H9 (cell line): ENCODE measurements at regions not wholly inside any gene's neighbourhood (a gene's known extent, or its start where the extent isn't known, plus 50 kb on each side); places are given as distances from the start of the nearest gene placed in this dataset.

Source experiments
- DNase-seq: peaks from one replicate; pipeline ENCODE4 v3.0.0-alpha.2; 2017
- H2AFZ ChIP-seq: one replicate; pipeline ENCODE4 v1.6.1; 2013; ENCODE audit warnings: mild to moderate bottlenecking, low read length, control low read depth, moderate library complexity
- H2AK5ac ChIP-seq: 2 replicates; pipeline ENCODE4 v1.6.1; 2013; ENCODE audit warnings: low read length, control low read depth, mixed read lengths; ENCODE audit not compliant: insufficient read length
- H2BK120ac ChIP-seq: one replicate; pipeline ENCODE4 v1.6.1; 2013; ENCODE audit warnings: low read depth, mild to moderate bottlenecking, low read length, control low read depth, inconsistent platforms; ENCODE audit not compliant: poor library complexity, severe bottlenecking
- H2BK12ac ChIP-seq: 2 replicates; pipeline ENCODE4 v1.6.1; 2013; ENCODE audit warnings: low read length, control low read depth, mixed read lengths, low read depth; ENCODE audit not compliant: insufficient read length
- H2BK15ac ChIP-seq: 2 replicates; pipeline ENCODE4 v1.6.1; 2013; ENCODE audit warnings: low read depth, low read length, control low read depth
- H2BK20ac ChIP-seq: one replicate; pipeline ENCODE4 v1.6.1; 2013; ENCODE audit warnings: low read depth, mild to moderate bottlenecking, low read length, control low read depth, inconsistent platforms; ENCODE audit not compliant: poor library complexity, severe bottlenecking
- H2BK5ac ChIP-seq: 2 replicates; pipeline ENCODE4 v1.6.1; 2013; ENCODE audit warnings: low read length, control low read depth, mixed read lengths; ENCODE audit not compliant: insufficient read length
- H3K14ac ChIP-seq: 2 replicates; pipeline ENCODE4 v1.6.1; 2013; ENCODE audit warnings: low read length, control low read depth; ENCODE audit not compliant: insufficient read depth
- H3K18ac ChIP-seq: 2 replicates; pipeline ENCODE4 v1.6.1; 2013; ENCODE audit warnings: low read depth, mild to moderate bottlenecking, mixed read lengths, low read length, control low read depth; ENCODE audit not compliant: insufficient read length
- H3K23ac ChIP-seq: 2 replicates; pipeline ENCODE4 v1.6.1; 2013; ENCODE audit warnings: low read length, control low read depth, mixed read lengths, low read depth; ENCODE audit not compliant: insufficient read length
- H3K23me2 ChIP-seq: 2 replicates; pipeline ENCODE4 v1.6.1; 2013; ENCODE audit warnings: low read depth, mild to moderate bottlenecking, mixed read lengths, low read length, control low read depth; ENCODE audit not compliant: insufficient read length, poor library complexity, severe bottlenecking
- H3K27ac ChIP-seq: 2 replicates; pipeline ENCODE4 v1.5.1; 2013; ENCODE audit warnings: low read length, control low read depth, mixed read lengths, low read depth; ENCODE audit not compliant: insufficient read length
- H3K27me3 ChIP-seq: 2 replicates; pipeline ENCODE4 v1.6.1; 2013; ENCODE audit warnings: low read length, control low read depth, inconsistent platforms; ENCODE audit not compliant: insufficient read depth
- H3K4ac ChIP-seq: 2 replicates; pipeline ENCODE4 v1.6.1; 2013; ENCODE audit warnings: low read depth, mild to moderate bottlenecking, control low read depth, inconsistent platforms, low read length, moderate library complexity
- H3K4me1 ChIP-seq: 2 replicates; pipeline ENCODE4 v1.6.1; 2013; ENCODE audit warnings: low read length, control low read depth, inconsistent platforms; ENCODE audit not compliant: insufficient read depth
- H3K4me2 ChIP-seq: 2 replicates; pipeline ENCODE4 v1.6.1; 2013; ENCODE audit warnings: low read length, control low read depth, mixed read lengths; ENCODE audit not compliant: insufficient read length, insufficient read depth
- H3K56ac ChIP-seq: 2 replicates; pipeline ENCODE4 v1.6.1; 2013; ENCODE audit warnings: low read depth, mild to moderate bottlenecking, mixed read lengths, low read length, control low read depth; ENCODE audit not compliant: insufficient read length
- H3K79me1 ChIP-seq: 2 replicates; pipeline ENCODE4 v1.6.1; 2013; ENCODE audit warnings: low read depth, mild to moderate bottlenecking, moderate library complexity, low read length, control low read depth, inconsistent platforms; ENCODE audit not compliant: insufficient read depth, poor library complexity, severe bottlenecking
- H3K79me2 ChIP-seq: 2 replicates; pipeline ENCODE4 v1.6.1; 2013; ENCODE audit warnings: low read length, control low read depth, inconsistent platforms; ENCODE audit not compliant: insufficient read depth
- H3K9ac ChIP-seq: 2 replicates; pipeline ENCODE4 v1.6.1; 2013; ENCODE audit warnings: low read length, control low read depth, mixed read lengths; ENCODE audit not compliant: insufficient read length; ENCODE audit errors: extremely low read depth
- H3K9me3 ChIP-seq: one replicate; pipeline ENCODE4 v1.6.1; 2013; ENCODE audit warnings: low read depth, low read length, inconsistent platforms; ENCODE audit not compliant: control insufficient read depth
- H3T11ph ChIP-seq: one replicate; pipeline ENCODE4 v1.6.1; 2013; ENCODE audit warnings: mild to moderate bottlenecking, low read length, control low read depth, inconsistent platforms
- H4K20me1 ChIP-seq: one replicate; pipeline ENCODE4 v1.6.1; 2013; ENCODE audit not compliant: control insufficient read depth, insufficient read length, insufficient read depth
- H4K5ac ChIP-seq: 2 replicates; pipeline ENCODE4 v1.6.1; 2013; ENCODE audit warnings: low read depth, mild to moderate bottlenecking, mixed read lengths, low read length, control low read depth; ENCODE audit not compliant: insufficient read length
- H4K8ac ChIP-seq: replicated peaks from 2 replicates; pipeline ENCODE4 v1.6.1; 2013; ENCODE audit warnings: low read length, control low read depth, mixed read lengths, low read depth; ENCODE audit not compliant: insufficient read length
- H4K91ac ChIP-seq: 2 replicates; pipeline ENCODE4 v1.6.1; 2013; ENCODE audit warnings: low read depth, mild to moderate bottlenecking, moderate library complexity, mixed read lengths, low read length, control low read depth; ENCODE audit not compliant: insufficient read length
- H3K27ac Mint-ChIP-seq, 3 experiments: 2 replicates in 2 of 3; 3 replicates in 1 of 3; pipeline ENCODE4 v1.8.0; 2020 to 2021; ENCODE audit warnings: mixed read lengths in 3 of 3, mild to moderate bottlenecking in 1 of 3, moderate library complexity in 1 of 3
- H3K27me3 Mint-ChIP-seq: 2 replicates; pipeline ENCODE4 v1.8.0; 2021; ENCODE audit warnings: low read depth, mild to moderate bottlenecking, moderate library complexity, mixed read lengths
- H3K36me3 Mint-ChIP-seq, 3 experiments: 2 replicates in 2 of 3; 3 replicates in 1 of 3; pipeline ENCODE4 v1.8.0; 2020 to 2021; ENCODE audit warnings: low read depth in 3 of 3, mixed read lengths in 3 of 3; ENCODE audit not compliant: insufficient read depth in 1 of 3
- H3K4me1 Mint-ChIP-seq, 2 experiments: 2 replicates each; pipeline ENCODE4 v1.8.0; 2020; ENCODE audit warnings: mixed read lengths in 2 of 2
- H3K4me3 Mint-ChIP-seq, 2 experiments: 2 replicates in 1 of 2; 3 replicates in 1 of 2; pipeline ENCODE4 v1.8.0; 2020 to 2021; ENCODE audit warnings: mild to moderate bottlenecking in 2 of 2, mixed read lengths in 2 of 2, moderate library complexity in 1 of 2
- H3K9me3 Mint-ChIP-seq, 2 experiments: 2 replicates in 1 of 2; 3 replicates in 1 of 2; pipeline ENCODE4 v1.8.0; 2020; ENCODE audit warnings: mild to moderate bottlenecking in 2 of 2, mixed read lengths in 2 of 2, moderate library complexity in 1 of 2
- CTCF ChIP-seq: fragments of 200-600 bp; sonication (generic); conservative IDR thresholded peaks from 3 replicates; pipeline ENCODE4 v1.8.0; 2021; ENCODE audit warnings: antibody characterized with exemption, mild to moderate bottlenecking
- WGBS: extraction: QIAGEN DNeasy Blood & Tissue Kit; methylation state at CpG from one replicate; pipeline ENCODE4 v1.1.7; 2013; ENCODE audit warnings: missing lambda C conversion rate, low lambda C conversion rate, mixed read lengths; ENCODE audit not compliant: insufficient read length; ENCODE audit errors: extremely low coverage; 5-methylcytosine and 5-hydroxymethylcytosine counted together

- no peak for TF ChIP-seq CTCF
- Histone ChIP-seq H2BK15ac (no peak overlapping the region), H3K79me2 (no peaks in the 10 kb centered on the region), H3K4ac (no peak overlapping the region), H2BK12ac (no peak overlapping the region), H4K5ac (no peak overlapping the region), H4K20me1 (no peaks in the 10 kb centered on the region), H4K8ac (no peak overlapping the region), H2BK20ac (no peak overlapping the region), H3K23ac (no peak overlapping the region), H3K27ac (no peak overlapping the region), H2BK120ac (no peak overlapping the region), H3K79me1 (no peaks in the 10 kb centered on the region), H3K9ac (no peak overlapping the region), H2AFZ (no peak overlapping the region), H3K23me2 (no peaks in the 10 kb centered on the region), H3K18ac (no peak overlapping the region), H3K9me3 (no peaks in the 10 kb centered on the region), H3K4me1 (no peaks in the 10 kb centered on the region), H3T11ph (no peak overlapping the region), H3K14ac (no peak overlapping the region), H2AK5ac (no peak overlapping the region), H4K91ac (no peak overlapping the region), H3K4me2 (no peak overlapping the region), H3K56ac (no peak overlapping the region), H3K27me3 (no peaks in the 10 kb centered on the region), H2BK5ac (no peak overlapping the region)
- no peaks in the 10 kb centered on the region for H3K9me3 Mint-ChIP-seq
- no peak overlapping the region for H3K4me3 Mint-ChIP-seq
- no peak for DNase-seq
- H3K27me3 Mint-ChIP-seq = peaks cover 6% of the 10 kb centered on the region
- H3K4me1 Mint-ChIP-seq = peaks cover 0 to 3% of the 10 kb centered on the region in 2 experiments; a peak in 1 of 4 replicates
- no peaks in the 10 kb centered on the region for H3K36me3 Mint-ChIP-seq
- no CpG with 5 or more reads among the region's 5 CpGs for WGBS
- no peak overlapping the region for H3K27ac Mint-ChIP-seq
These were observed 237.9 kb downstream of the MYLK4 start for GRCh38 chr6:2512802-2513201.
